ENCODE measurements at regions not wholly inside any gene's neighbourhood (a gene's known extent, or its start where the extent isn't known, plus 50 kb on each side); places are given as distances from the start of the nearest gene placed in this dataset.

DNA sequence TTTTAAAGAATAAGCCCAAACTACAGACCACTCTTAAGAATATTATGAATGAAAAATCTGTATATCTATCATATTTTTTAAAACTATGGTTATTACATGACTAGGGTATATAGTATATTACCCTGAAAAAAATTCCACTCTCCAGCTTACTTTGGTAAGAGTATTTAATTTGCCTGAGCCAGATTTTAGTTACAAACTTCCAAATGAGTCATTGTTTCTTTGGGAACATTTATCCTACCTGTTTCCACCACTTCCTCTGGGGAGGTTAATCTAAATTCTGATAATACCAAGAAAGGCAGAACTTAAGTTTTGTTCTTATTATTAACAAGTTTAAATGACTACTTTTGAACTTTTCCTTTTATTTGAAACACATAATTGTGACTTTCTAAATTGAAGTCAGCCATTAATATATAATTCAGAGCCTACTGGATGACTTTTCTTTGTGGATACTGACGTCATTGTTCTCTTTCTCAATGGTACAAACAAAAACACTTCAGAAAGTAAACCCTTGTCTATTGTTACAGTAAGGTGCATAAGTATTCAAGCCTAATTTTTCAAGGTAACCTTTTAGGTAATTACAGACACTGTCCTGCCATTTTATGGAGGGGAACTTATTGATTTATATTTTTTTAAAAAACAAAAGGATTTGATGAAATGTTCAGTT is 135.6 kb upstream of the TLL1 start:
- no peak overlapping the region for H3K4me3 ChIP-seq (ENCODE audit: low read depth, low read length)
- TF ChIP-seq, protein P1, sequence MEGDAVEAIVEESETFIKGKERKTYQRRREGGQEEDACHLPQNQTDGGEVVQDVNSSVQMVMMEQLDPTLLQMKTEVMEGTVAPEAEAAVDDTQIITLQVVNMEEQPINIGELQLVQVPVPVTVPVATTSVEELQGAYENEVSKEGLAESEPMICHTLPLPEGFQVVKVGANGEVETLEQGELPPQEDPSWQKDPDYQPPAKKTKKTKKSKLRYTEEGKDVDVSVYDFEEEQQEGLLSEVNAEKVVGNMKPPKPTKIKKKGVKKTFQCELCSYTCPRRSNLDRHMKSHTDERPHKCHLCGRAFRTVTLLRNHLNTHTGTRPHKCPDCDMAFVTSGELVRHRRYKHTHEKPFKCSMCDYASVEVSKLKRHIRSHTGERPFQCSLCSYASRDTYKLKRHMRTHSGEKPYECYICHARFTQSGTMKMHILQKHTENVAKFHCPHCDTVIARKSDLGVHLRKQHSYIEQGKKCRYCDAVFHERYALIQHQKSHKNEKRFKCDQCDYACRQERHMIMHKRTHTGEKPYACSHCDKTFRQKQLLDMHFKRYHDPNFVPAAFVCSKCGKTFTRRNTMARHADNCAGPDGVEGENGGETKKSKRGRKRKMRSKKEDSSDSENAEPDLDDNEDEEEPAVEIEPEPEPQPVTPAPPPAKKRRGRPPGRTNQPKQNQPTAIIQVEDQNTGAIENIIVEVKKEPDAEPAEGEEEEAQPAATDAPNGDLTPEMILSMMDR (IDR thresholded peaks at IDR 0.05; ENCODE audit: insufficient read depth, low read length, missing control alignments) = no peak
- ChIA-PET CTCF (no interaction called here), POLR2A (no interaction called here)
- DNase-seq (ENCODE audit: low read depth, low spot score) = no peak

DNA sequence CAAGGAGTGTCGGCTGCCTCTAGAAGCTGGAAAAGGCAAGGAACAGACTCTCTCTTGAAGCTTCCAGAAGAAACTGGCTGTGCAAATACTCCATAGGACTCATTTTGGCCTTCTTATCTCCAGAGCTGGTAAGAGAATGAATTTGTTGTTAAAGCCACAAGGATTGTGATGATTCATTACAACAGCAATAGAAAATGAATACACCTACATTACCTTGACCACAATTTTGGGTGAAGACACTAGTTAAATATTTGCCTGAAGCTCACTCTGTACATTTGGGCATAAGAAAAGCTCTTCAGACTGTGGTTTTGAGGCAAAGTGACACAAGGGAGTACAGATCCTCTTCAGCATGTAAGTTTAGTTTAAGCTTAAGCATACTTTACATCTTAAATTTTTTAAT is 134.5 kb upstream of the TLL1 start:
- no peak for DNase-seq (ENCODE audit: low read depth, low spot score)
- H3K4me3 ChIP-seq (ENCODE audit: low read depth, low read length) = no peak overlapping the region
- ChIA-PET CTCF (no interaction called here), POLR2A (no interaction called here)
- TF ChIP-seq, protein P1 (IDR thresholded peaks at IDR 0.05; ENCODE audit: insufficient read depth, low read length, missing control alignments) = no peak

DNA sequence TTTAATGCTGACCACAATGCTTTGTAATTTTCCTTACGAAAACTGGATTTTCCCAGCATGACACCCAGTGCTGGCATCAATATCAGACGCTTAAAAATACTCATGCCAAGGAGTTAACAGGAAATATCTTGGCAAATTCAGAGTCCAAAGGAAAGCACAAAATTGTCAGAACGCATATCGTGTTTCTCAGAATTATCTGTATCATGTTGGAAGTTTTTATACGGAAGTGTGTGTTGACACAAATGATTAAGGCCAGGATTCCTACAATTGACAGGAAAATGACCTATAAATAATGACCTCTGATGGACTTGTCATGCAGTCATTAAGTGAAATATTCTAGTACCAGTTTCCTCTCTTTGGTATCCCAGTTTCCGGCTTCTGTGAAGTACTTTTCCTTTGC is 132.1 kb upstream of the TLL1 start:
- no peak for DNase-seq (ENCODE audit: low read depth, low spot score)
- no peak overlapping the region for H3K4me3 ChIP-seq (ENCODE audit: low read depth, low read length)
- TF ChIP-seq, protein P1 (IDR thresholded peaks at IDR 0.05; ENCODE audit: insufficient read depth, low read length, missing control alignments) = no peak
- POLR2A ChIA-PET = no interaction called here
- CTCF ChIA-PET = no interaction called here

DNA sequence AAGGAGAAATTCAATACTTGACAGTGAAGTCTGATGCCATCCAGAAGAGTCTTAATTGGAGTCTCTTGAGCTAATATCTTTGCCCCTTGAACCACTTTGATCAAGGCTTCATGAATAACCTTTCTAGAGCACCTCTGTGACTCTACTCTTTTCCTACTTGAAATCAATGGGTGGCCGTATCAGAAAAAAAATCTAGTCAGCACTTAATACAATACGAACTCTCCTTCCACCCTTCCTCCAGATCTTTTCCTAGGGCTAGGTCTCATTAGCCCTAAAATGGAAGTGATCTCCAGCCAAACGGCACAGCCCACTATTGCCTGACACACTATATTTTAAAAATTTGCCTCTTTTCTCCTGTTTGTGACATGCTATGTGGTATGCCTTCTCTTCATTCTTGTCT is 129.6 kb upstream of the TLL1 start:
- TF ChIP-seq, protein P1 (IDR thresholded peaks at IDR 0.05; ENCODE audit: insufficient read depth, low read length, missing control alignments) = no peak
- POLR2A ChIA-PET = no interaction called here
- H3K4me3 ChIP-seq (ENCODE audit: low read depth, low read length) = no peak overlapping the region
- CTCF ChIA-PET = no interaction called here
- DNase-seq (ENCODE audit: low read depth, low spot score) = no peak

DNA sequence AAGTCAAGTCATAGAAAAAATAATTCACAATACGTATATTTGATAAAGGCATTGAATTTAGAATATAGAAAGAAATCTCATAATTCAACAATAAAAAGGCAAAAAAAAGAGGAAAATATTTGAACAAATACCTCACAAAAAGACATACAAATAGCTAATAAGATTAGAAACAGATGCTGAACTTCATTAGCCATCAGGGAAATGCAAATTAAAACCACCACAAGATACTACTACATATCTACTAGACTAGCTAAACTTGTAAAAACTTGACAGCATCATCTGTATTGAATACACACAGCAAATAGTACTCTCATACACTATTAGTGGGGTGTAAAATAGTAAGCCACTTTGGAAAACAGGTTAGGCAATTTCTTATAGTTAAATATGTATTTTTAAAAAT is 128.7 kb upstream of the TLL1 start:
- ChIA-PET CTCF (no interaction called here), POLR2A (no interaction called here)
- H3K4me3 ChIP-seq (ENCODE audit: low read depth, low read length) = no peak overlapping the region
- DNase-seq (ENCODE audit: low read depth, low spot score) = no peak
- TF ChIP-seq, protein P1 (IDR thresholded peaks at IDR 0.05; ENCODE audit: insufficient read depth, low read length, missing control alignments) = no peak

DNA sequence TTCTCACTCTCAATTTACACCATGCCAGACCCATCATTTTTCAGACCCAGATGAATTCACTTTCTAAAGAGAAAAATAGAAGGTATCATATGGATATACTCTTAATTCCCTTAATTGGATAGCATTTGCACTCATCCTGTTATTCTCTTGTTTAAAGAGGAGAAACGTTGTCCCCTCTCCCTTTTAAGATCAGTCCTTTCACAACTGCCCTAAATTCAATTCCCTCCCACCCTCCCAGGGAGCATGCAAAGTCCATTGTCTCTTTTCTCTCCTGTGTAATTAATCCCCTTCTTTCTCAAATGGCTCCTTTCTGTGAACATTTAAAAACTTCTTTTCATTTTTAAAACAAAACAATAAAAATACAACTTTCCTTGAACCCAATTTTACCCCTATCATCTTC is 124.7 kb upstream of the TLL1 start:
- ChIA-PET POLR2A (no interaction called here), CTCF (no interaction called here)
- DNase-seq (ENCODE audit: low read depth, low spot score) = no peak
- no peak overlapping the region for H3K4me3 ChIP-seq (ENCODE audit: low read depth, low read length)
- TF ChIP-seq, protein P1 (IDR thresholded peaks at IDR 0.05; ENCODE audit: insufficient read depth, low read length, missing control alignments) = no peak
